ENCODE measurements at regions not wholly inside any gene's neighbourhood (a gene's known extent, or its start where the extent isn't known, plus 50 kb on each side); places are given as distances from the start of the nearest gene placed in this dataset.

DNA sequence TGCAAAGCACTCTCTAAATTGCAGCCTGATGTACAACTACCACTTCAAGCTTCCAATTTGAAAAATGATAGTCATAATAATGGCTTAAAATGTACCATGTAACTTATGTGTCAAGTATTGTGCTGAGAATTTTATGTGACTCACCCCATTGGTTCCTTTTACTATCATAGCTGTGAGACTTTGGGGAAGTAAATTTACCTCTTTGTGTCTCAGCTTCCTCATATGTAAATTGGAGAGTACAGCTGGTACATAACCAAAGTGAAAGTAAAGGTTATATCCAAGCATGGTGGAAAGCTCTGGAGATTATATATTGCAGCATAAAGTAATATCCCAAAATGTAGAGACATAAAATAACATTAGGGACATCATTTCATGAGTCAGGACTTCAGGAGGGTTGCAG, 2200.4 kb upstream of the C9orf72 start:
- ATAC-seq (ENCODE audit: low FRiP score) (no peak), DNase-seq (ENCODE audit: low spot score) (no peak)
- TF ChIP-seq, protein P1, sequence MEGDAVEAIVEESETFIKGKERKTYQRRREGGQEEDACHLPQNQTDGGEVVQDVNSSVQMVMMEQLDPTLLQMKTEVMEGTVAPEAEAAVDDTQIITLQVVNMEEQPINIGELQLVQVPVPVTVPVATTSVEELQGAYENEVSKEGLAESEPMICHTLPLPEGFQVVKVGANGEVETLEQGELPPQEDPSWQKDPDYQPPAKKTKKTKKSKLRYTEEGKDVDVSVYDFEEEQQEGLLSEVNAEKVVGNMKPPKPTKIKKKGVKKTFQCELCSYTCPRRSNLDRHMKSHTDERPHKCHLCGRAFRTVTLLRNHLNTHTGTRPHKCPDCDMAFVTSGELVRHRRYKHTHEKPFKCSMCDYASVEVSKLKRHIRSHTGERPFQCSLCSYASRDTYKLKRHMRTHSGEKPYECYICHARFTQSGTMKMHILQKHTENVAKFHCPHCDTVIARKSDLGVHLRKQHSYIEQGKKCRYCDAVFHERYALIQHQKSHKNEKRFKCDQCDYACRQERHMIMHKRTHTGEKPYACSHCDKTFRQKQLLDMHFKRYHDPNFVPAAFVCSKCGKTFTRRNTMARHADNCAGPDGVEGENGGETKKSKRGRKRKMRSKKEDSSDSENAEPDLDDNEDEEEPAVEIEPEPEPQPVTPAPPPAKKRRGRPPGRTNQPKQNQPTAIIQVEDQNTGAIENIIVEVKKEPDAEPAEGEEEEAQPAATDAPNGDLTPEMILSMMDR (IDR thresholded peaks at IDR 0.05) = no peak

DNA sequence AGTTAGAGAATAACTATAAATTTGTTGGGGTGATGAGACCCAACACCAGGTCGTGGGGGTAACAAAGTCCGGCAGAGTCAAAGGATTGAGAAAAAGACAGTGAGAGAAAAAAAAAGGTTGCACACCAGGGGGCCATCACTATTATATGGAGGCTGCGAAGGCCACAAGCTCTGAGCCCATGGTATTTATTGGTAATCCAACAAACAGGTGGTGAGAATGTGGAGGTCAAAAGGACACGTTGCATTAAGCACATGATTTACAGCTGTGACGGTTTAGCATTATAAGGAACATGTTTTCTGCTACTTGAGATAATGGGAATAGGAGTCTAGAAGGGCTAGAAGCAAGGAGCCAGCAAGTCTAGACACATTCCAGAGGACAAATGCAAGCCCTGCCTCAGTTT, 2202.2 kb upstream of the C9orf72 start:
- ATAC-seq (ENCODE audit: low FRiP score) (no peak), DNase-seq (ENCODE audit: low spot score) (no peak)
- TF ChIP-seq, protein P1 (IDR thresholded peaks at IDR 0.05) = no peak

DNA sequence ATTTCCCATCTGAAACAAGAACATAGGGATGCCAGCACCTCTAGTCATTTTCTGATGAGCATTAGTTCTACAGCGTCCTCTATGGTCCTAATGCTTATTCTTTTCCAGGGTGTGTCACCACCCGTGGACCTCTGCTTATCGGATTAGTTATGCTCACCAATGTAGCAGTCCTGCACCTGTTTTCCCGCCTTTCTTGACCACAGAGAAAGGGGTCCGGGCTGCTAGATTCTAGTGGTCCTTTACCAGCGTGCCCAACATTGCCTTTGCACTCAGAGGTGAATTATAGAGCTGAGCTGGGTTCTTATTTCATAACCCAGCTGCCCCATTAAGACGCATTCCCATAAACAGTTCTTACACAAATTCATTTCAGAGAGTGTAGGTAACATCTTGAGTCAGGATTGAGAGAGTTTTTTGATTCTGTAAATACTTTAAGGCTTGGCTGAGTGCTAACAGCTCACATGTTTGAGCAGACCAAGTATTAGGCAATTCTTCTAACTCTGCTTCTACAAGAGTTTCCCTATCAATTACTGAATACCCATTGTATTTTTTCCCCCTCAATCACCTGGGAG, 2205.1 kb upstream of the C9orf72 start:
- TF ChIP-seq, protein P1 (IDR thresholded peaks at IDR 0.05) = no peak
- ATAC-seq (ENCODE audit: low FRiP score) (no peak), DNase-seq (ENCODE audit: low spot score) (no peak)

DNA sequence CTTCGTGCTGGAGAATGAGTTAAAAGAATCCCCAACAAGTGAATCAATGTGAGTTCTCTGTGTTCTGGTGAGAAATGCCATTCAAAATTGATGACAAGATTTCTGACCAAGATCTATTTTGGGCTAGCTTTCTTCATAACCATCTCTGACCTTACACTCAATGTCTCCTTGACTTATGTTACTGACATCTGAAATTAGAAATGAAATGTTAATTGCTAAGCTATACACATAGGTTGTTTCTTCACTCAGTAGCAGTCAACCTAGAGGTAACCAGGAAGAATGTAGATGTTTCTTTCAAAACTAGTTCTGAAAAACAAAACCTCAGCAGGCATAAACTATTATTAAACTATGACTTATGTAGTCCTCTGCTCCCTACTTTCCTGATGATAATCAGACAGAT, 2220.7 kb upstream of the C9orf72 start:
- DNase-seq (ENCODE audit: low spot score) (no peak), ATAC-seq (ENCODE audit: low FRiP score) (no peak)
- TF ChIP-seq, protein P1 (IDR thresholded peaks at IDR 0.05) = no peak

DNA sequence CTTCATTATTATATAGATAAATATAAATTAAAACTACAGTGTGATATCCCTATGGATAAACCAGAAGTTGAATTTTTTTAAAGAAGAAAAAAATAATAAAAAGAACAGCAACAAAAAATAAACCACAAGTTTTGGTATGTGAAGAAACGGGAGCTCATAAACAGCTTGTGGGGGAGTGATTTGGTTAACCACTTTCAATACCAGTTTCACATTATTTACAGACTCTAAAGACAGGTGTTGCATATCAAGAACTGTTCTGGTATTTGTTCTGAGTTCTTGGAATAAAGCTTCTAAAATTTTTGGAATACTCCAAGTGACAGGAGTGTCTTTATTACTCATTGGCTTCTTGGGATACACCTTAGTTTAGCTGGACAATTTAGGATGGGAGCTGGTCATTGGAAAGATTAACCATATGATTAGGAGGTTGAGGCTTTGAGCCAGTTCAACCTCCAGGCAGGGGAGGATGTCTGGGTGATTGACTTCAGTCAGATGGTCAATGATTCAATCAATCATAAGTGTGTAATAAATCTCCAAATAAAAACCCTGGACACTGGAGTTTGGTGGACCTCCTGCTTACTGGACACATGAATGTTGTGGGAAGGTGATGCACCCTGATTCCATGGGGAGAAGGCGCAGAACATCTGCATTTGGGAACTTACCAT, 2223.1 kb upstream of the C9orf72 start:
- DNase-seq (ENCODE audit: low spot score) (no peak), ATAC-seq (ENCODE audit: low FRiP score) (no peak)
- TF ChIP-seq, protein P1 (IDR thresholded peaks at IDR 0.05) = no peak

DNA sequence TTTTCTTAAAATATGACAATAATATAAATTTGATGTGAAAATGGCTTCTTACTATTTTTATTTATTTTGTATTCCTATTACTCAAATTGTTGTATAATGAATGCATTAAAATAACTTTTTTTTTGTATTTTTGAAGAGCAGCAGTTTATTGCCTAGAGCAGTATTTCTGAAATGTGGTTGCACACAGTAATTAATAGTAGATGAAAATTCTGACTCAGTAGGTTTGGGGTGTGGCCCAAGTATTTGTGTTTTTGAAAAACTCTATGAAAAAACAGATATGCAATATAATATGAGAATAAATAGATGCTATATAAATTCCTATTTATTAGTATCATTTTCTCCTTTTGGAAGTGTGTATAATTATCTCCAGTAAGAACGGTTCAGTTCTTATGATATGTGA, 2225.3 kb upstream of the C9orf72 start:
- DNase-seq (ENCODE audit: low spot score) (no peak), ATAC-seq (ENCODE audit: low FRiP score) (no peak)
- TF ChIP-seq, protein P1 (IDR thresholded peaks at IDR 0.05) = no peak

DNA sequence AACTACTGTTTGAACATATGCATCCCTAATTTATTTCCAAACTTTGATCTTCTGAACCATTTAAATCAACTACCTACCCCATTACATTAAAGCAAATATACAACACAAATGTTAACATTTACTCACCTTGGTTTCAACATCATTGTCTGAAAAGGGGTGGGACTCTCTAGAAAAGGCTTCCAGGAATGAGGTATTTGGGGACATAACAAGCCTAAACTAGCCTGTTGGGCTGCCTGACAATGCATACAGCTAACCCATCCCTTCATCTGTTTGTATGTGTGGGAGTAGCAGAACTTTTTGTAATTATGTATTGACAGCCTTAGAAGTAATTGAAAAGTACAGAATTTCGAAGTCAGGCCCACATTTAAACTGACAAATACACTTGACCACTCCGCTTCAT, 2225.9 kb upstream of the C9orf72 start:
- ATAC-seq (ENCODE audit: low FRiP score) (no peak), DNase-seq (ENCODE audit: low spot score) (no peak)
- TF ChIP-seq, protein P1 (IDR thresholded peaks at IDR 0.05) = no peak
